WTC11 (cell line): ENCODE measurements at regions not wholly inside any gene's neighbourhood (a gene's known extent, or its start where the extent isn't known, plus 50 kb on each side); places are given as distances from the start of the nearest gene placed in this dataset.

Experiments
- AR ChIP-seq: fragments of 250-450 bp; sonication (Bioruptor Pico); IDR thresholded peaks from 2 replicates; pipeline ENCODE4 v1.9.0; 2021; ENCODE audit warnings: mild to moderate bottlenecking
- ATF3 ChIP-seq: sonication (generic); formaldehyde crosslinking; conservative IDR thresholded peaks from 2 replicates; pipeline ENCODE4 v1.8.1; 2022; ENCODE audit warnings: mild to moderate bottlenecking, missing genetic modification reagents
- ATF6 ChIP-seq: sonication (generic); formaldehyde crosslinking; IDR thresholded peaks from 2 replicates; pipeline ENCODE4 v1.8.1; 2023; ENCODE audit warnings: mild to moderate bottlenecking, missing genetic modification reagents
- CREB1 ChIP-seq: sonication (generic); formaldehyde crosslinking; IDR thresholded peaks from 2 replicates; pipeline ENCODE4 v1.8.0; 2023; ENCODE audit warnings: mild to moderate bottlenecking, missing genetic modification reagents
- CTCF ChIP-seq: fragments of 200-600 bp; IDR thresholded peaks from 2 replicates; pipeline ENCODE4 v1.8.0; 2022; ENCODE audit warnings: antibody characterized with exemption
- MXD4 ChIP-seq: fragments of 250-450 bp; sonication (Bioruptor Pico); IDR thresholded peaks from 2 replicates; pipeline ENCODE4 v1.8.0; 2021; ENCODE audit warnings: mild to moderate bottlenecking, moderate library complexity, borderline replicate concordance
- NR1H2 ChIP-seq: sonication (generic); formaldehyde crosslinking; IDR thresholded peaks from 2 replicates; pipeline ENCODE4 v1.9.0; 2021; ENCODE audit warnings: mild to moderate bottlenecking, moderate library complexity, missing genetic modification reagents
- ZNF416 ChIP-seq: fragments of 250-450 bp; sonication (Bioruptor Pico); IDR thresholded peaks from 2 replicates; pipeline ENCODE4 v1.9.0; 2021; ENCODE audit warnings: mild to moderate bottlenecking, inconsistent platforms
- ZNF512 ChIP-seq: sonication (generic); formaldehyde crosslinking; IDR thresholded peaks from 2 replicates; pipeline ENCODE4 v1.8.1; 2022; ENCODE audit warnings: missing genetic modification reagents, borderline replicate concordance
- ZSCAN18 ChIP-seq: fragments of 250-450 bp; sonication (Bioruptor Pico); IDR thresholded peaks from 2 replicates; pipeline ENCODE4 v2.1.2; 2022; ENCODE audit warnings: mild to moderate bottlenecking, moderate library complexity
- TF ChIP-seq, protein P1 (sequence below): sonication (generic); formaldehyde crosslinking; IDR thresholded peaks from 2 replicates; pipeline ENCODE4 v1.8.1; 2023; ENCODE audit warnings: mild to moderate bottlenecking, missing genetic modification reagents
- TF ChIP-seq, protein P2 (sequence below): sonication (generic); formaldehyde crosslinking; IDR thresholded peaks from 2 replicates; pipeline ENCODE4 v1.8.1; 2022; ENCODE audit warnings: low read depth, missing genetic modification reagents, borderline replicate concordance
- TF ChIP-seq, protein P3 (sequence below): sonication (generic); formaldehyde crosslinking; IDR thresholded peaks from 2 replicates; pipeline ENCODE4 v1.8.0; 2023; ENCODE audit warnings: mild to moderate bottlenecking, missing genetic modification reagents

- no peak for TF ChIP-seq CTCF
- TF ChIP-seq ZNF416 (CRISPR knock-in tag) = no peak
- TF ChIP-seq, protein P1, sequence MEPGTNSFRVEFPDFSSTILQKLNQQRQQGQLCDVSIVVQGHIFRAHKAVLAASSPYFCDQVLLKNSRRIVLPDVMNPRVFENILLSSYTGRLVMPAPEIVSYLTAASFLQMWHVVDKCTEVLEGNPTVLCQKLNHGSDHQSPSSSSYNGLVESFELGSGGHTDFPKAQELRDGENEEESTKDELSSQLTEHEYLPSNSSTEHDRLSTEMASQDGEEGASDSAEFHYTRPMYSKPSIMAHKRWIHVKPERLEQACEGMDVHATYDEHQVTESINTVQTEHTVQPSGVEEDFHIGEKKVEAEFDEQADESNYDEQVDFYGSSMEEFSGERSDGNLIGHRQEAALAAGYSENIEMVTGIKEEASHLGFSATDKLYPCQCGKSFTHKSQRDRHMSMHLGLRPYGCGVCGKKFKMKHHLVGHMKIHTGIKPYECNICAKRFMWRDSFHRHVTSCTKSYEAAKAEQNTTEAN = no peak
- no peak for TF ChIP-seq ZSCAN18 (CRISPR knock-in tag)
- no peak for TF ChIP-seq AR (CRISPR knock-in tag)
- TF ChIP-seq NR1H2 (CRISPR knock-in tag) = no peak
- no peak for TF ChIP-seq CREB1 (CRISPR knock-in tag)
- TF ChIP-seq, protein P2, sequence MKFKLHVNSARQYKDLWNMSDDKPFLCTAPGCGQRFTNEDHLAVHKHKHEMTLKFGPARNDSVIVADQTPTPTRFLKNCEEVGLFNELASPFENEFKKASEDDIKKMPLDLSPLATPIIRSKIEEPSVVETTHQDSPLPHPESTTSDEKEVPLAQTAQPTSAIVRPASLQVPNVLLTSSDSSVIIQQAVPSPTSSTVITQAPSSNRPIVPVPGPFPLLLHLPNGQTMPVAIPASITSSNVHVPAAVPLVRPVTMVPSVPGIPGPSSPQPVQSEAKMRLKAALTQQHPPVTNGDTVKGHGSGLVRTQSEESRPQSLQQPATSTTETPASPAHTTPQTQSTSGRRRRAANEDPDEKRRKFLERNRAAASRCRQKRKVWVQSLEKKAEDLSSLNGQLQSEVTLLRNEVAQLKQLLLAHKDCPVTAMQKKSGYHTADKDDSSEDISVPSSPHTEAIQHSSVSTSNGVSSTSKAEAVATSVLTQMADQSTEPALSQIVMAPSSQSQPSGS (CRISPR knock-in tag) = no peak
- no peak for TF ChIP-seq ATF3 (CRISPR knock-in tag)
- TF ChIP-seq ZNF512 (CRISPR knock-in tag) = no peak
- TF ChIP-seq, protein P3, sequence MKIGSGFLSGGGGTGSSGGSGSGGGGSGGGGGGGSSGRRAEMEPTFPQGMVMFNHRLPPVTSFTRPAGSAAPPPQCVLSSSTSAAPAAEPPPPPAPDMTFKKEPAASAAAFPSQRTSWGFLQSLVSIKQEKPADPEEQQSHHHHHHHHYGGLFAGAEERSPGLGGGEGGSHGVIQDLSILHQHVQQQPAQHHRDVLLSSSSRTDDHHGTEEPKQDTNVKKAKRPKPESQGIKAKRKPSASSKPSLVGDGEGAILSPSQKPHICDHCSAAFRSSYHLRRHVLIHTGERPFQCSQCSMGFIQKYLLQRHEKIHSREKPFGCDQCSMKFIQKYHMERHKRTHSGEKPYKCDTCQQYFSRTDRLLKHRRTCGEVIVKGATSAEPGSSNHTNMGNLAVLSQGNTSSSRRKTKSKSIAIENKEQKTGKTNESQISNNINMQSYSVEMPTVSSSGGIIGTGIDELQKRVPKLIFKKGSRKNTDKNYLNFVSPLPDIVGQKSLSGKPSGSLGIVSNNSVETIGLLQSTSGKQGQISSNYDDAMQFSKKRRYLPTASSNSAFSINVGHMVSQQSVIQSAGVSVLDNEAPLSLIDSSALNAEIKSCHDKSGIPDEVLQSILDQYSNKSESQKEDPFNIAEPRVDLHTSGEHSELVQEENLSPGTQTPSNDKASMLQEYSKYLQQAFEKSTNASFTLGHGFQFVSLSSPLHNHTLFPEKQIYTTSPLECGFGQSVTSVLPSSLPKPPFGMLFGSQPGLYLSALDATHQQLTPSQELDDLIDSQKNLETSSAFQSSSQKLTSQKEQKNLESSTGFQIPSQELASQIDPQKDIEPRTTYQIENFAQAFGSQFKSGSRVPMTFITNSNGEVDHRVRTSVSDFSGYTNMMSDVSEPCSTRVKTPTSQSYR (CRISPR knock-in tag) = no peak
- TF ChIP-seq ATF6 (CRISPR knock-in tag) = no peak
- TF ChIP-seq MXD4 = no peak
Observed at GRCh38 chr16:64149756-64150155, 972.1 kb downstream of the CDH11 start.
